GM21381 (cell line): ENCODE measurements at regions not wholly inside any gene's neighbourhood (a gene's known extent, or its start where the extent isn't known, plus 50 kb on each side); places are given as distances from the start of the nearest gene placed in this dataset.
"Not testable (repeated sequence)": the region's sequence is repeated elsewhere in the genome, so short reads cannot be mapped to it uniquely, and the experiment has no call there.

Source experiments
- ATAC-seq: cut with Tn5 transposase; IDR thresholded peaks from one replicate; pipeline ENCODE4 v1.9.1; 2021; ENCODE audit warnings: mild to moderate bottlenecking, moderate library complexity; ENCODE audit not compliant: unreplicated experiment

DNA sequence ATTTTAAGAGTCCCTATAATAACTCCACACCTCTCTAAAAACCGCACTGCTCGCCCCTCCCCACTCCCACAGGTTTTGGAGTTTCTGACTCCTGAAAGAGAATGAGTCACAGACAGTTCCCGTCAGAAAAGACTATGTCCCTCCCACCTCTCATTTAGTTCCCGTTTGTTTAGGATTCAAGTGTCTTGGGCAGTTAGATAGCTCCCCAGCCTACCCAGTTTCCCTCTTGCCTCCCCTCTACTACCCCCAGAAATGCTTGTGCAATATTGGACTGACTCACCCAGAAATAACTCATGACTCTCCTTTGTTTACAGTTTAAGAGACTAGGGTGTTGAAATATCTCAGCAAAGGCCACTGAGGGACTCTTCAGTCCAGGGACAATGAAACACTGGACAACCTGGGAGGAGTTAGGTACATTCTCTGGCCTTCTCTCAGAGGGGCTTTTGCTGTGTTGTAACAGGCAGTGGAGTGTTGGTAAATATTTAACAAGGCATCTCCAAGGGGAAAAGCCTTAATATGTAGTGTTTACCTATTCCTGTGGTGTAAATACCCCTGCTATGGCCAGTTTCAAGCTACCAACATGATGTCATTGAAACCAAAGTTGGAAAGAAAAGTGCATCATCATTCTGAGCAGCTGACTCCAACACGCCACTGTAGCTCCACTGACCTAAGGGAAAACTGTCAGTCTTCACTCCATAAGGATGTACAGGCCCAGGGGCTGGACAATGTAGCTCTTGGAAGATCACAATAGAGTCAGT lies 96.1 kb upstream of the CHD2 start:
- ATAC-seq, result peak; percentile 42

- not testable (repeated sequence) for ATAC-seq
These were observed 95.6 kb upstream of the CHD2 start for GRCh38 chr15:92804610-92804936.

GRCh38 chr15:92805080-92805690 lies 94.9 kb upstream of the CHD2 start:
- ATAC-seq, result no peak

DNA sequence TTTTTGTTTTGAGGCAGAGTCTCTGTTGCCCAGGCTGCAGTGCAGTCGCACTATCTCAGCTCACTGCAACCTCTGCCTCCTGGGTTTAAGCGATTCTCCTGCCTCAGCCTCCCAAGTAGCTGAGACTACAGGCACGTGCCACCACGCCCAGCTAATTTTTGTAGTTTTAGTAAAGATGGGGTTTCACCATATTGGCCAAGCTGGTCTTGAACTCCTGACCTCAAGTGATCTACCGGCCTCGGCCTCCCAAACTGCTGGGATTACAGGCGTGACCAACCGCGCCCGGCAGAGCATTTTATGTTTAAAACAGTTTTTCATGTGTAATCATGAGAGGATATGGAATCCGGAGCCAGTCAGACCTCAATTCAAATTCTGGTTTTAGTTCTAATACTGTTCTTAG lies 94.0 kb upstream of the CHD2 start:
- not testable (repeated sequence) for ATAC-seq

DNA sequence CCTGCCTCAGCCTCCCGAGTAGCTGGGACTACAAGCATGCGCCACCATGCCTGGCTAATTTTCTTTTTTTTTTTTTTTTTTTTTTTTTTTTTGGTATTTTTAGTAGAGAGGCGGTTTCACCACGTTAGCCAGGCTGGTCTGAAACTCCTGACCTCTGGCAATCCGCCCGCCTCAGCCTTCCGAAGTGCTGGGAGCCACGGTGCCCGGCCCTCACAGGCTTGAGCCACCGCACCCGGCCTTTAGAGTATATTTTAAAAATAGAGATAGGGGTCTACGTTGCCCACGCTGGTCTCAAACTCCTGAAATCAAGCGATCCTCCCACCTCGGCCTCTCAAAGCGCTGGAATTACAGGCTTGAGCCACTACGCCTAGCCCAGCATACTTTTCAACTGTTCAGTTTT lies 93.4 kb upstream of the CHD2 start:
- ATAC-seq, result no peak

- no peak for ATAC-seq
These were observed 92.1 kb upstream of the CHD2 start for GRCh38 chr15:92807971-92808571.

- peak; percentile 13 for ATAC-seq
These were observed 91.5 kb upstream of the CHD2 start for GRCh38 chr15:92808598-92809063.

GRCh38 chr15:92809064-92809879 lies 90.9 kb upstream of the CHD2 start:
- ATAC-seq, result peak; percentile 84

- ATAC-seq, result no peak
These were observed 90.2 kb upstream of the CHD2 start for GRCh38 chr15:92809880-92810361.

- no peak for ATAC-seq
These were observed 89.5 kb upstream of the CHD2 start for GRCh38 chr15:92810418-92811138.

GRCh38 chr15:92811148-92811913 lies 88.8 kb upstream of the CHD2 start:
- no peak for ATAC-seq

GRCh38 chr15:92812271-92812670 lies 87.9 kb upstream of the CHD2 start:
- ATAC-seq, result no peak

GRCh38 chr15:92813485-92813884 lies 86.6 kb upstream of the CHD2 start:
- no peak for ATAC-seq

DNA sequence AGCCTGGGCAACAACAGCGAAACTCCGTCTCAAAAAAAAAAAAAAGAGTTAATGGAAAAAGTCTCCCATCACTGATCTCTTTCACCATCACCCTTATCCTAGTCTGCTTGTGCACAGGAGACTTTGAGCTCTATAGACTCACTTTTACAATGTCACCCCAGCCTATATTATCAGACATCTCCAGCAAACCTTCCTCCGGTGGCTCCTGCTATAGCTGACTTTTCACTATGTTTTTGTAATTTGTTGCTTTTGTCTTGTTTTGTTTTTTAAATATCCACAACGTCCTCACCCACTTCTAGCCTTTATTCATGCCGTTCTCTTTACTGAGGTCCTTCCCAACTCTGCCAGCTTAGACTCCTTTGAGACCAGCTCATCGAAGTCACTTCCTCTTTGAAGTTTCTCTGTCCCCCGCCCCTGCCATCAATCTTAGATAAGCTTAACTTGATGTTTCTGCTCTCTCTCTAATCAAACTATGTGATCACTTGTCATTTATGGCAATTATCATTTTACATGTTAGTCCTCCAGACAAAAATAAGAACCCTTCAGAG lies 82.7 kb upstream of the CHD2 start:
- no peak for ATAC-seq

- no peak for ATAC-seq
These were observed 81.4 kb upstream of the CHD2 start for GRCh38 chr15:92818651-92819277.

GRCh38 chr15:92819278-92820235 lies 80.6 kb upstream of the CHD2 start:
- no peak for ATAC-seq

GRCh38 chr15:92820236-92821021 lies 79.7 kb upstream of the CHD2 start:
- peak; percentile 79 for ATAC-seq
